HG02642 (cell line): ENCODE measurements at regions not wholly inside any gene's neighbourhood (a gene's known extent, or its start where the extent isn't known, plus 50 kb on each side); places are given as distances from the start of the nearest gene placed in this dataset.

Source experiments
- ATAC-seq: cut with Tn5 transposase; IDR thresholded peaks from one replicate; pipeline ENCODE4 v1.9.1; 2021; ENCODE audit warnings: mild to moderate bottlenecking; ENCODE audit not compliant: unreplicated experiment, poor library complexity

DNA sequence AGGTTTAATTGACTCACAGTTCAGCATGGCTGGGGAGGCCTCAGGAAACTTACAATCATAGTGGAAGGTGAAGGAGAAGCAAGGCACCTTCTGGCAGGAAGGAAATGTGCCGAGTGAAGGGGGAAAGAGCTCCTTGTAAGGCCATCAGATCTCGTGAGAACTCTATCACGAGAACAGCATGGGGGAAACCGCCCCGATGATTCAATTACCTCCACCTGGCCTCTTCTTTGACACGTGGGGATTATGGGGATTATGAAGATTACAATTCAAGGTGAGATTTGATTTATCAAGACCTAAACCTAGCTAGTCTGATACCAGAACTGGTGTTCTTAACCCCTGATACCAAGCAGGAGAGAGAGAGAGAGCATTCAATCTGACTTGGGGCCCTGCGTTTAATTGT is 258.7 kb downstream of the PTEN start:
- no peak for ATAC-seq

DNA sequence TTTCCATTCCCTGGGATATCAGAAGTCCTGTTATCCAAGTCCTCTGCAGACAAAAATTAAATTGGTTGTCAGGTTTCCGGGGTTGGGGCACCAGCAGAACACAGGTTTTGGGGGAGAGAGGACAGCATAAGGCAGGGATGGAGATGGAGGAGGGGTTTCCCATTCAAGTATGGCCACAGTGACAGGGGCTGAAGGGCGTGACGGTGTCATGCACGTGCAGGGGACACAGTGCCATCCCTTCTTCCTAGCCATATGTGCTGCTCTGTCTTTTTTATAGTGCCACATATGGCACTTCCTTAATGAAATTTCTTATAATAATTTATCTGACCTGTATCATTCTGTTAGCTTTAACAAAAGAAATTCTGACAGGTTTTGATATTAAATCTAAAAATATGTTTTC is 259.2 kb downstream of the PTEN start:
- ATAC-seq = no peak

DNA sequence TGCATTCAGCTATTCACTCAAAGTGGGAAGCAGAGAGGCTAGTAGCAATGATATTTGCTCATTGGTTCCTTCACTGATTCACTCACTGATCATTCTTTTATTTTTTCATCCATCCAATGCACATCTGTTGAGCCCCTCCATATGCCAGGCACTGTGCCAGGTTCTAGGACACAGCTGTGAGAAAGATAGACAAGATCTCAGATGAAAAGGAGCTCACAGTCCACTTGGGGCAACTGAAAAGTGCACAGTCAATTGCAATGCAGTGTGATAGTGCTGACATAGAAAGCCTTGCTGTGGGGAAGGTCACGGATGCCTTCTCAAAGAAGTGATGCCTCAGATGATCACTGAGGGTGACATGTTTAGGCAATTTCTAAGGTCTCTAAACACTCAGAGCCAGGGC is 262.3 kb downstream of the PTEN start:
- no peak for ATAC-seq

DNA sequence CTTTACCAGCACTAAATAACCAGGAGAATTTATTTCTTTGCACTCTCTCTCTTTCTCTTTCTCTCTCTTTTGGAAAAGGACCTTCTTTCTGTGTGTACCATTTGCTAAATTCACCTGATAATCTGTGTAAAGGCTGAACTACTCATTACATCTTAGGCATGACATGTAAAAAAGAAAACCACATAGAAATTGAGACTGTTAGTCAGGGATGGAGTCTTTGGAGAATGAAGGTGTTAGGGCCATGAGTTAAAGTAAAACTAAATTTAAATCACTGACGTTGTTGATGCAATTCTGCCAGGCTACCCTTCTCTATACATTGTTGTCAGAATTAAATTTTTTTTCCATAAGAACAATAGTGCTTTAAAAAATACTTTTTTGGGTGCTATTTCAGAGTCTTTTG is 263.3 kb downstream of the PTEN start:
- ATAC-seq = no peak

DNA sequence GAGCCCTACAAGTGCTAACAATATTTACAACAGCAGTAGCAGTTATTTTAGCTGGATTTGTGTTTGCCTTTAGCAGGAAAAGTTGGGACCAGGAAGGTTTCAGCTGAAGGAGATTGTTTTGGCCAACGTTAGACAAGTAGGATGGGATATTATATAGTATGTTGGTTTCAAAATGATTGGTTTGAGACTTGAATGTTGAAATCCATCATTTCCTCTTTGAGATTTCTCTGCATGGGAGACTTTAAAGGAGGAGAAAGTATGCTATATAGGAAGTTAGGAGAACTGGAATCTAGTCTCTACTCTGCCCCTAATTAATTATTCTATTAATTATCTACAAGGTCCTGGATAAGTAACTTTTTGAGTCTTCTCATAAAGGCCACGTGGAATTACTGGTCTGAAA is 263.8 kb downstream of the PTEN start:
- no peak for ATAC-seq

DNA sequence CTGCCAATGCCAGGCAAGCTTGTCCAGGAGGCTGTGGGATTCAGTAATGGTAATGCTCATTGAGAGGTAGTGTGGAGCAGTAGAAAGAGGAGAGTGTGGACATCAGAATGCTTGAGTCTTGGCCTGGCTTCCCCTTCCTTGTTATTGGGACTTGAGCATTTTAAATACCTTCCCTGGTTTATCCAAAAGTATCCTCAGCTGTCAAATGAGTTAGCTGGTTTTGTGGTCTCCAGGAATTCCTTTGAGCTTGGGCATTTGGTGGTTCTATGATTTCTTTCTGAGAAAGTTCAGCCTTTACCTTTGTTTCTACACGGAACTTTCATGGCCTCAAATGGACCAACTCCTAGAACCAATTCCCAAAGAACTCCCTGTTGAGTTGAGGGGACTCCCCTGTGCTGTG is 264.3 kb downstream of the PTEN start:
- no peak for ATAC-seq

DNA sequence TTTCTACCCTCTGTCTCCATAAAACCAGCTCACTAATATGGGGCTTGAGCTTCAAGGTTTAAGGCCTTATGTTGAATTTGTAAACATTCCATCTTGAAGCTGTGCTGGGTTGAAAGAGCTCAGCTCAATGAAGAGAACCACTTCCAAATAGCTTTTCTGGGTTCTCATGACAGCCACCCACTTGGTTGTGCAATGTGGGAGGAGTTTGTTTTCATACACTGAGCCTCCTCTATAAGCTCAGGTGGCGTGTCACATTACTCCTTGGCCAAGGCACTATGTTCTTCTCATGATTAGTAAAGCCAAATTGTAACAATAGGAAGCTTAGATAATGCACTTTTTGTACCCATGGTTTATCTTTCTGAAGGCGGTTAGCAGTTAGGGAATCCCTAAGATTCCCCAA is 265.6 kb downstream of the PTEN start:
- no peak for ATAC-seq

DNA sequence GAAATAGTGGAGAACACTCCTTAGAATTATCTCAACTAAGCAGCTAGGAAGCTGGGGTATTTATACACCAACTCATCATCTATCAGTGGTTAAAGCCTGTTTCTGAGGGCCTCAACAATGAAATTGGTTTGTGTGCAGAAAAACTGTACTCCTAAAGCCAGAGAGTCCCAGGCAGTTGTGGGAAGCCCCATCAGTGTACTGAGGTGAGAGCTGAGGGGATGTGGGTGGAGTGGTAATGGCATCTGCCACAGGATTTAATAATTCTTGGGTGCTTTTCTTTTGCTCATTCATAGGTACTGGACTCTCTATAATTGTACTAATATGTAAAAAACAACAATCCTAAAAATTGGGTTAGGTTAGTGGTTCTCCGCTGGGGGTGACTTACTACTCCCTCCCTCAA is 267.5 kb downstream of the PTEN start:
- ATAC-seq = no peak

DNA sequence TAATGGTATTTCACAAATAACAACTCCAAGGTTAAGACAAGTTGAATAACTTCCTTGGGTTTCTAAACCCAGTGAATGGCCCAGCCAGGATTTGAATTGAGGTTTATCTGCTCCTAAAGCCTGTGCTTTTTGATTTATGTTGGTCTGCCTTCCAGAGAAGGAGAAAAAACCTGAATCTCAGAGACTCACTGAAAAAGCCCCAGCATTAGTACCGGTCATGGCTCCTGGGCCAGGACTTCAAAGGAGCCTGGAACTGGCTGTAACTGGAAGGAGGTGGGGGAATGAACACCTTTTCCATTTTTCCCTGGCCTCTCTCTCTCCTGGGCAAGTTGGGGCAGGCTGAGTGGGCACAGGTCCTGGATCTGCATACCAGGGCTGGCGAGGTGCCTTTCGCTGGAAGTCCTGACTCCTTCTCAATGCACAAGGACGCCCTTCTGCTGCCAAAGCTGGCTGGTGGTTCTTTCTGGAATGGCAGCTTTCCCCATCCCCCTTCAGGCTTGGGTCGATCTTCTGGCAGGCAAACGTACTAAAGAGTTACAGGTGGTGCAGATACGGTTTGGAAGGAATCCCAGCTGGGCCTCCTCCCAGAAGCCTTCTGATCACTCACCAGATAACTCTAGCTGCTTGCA is 268.2 kb downstream of the PTEN start:
- no peak for ATAC-seq

DNA sequence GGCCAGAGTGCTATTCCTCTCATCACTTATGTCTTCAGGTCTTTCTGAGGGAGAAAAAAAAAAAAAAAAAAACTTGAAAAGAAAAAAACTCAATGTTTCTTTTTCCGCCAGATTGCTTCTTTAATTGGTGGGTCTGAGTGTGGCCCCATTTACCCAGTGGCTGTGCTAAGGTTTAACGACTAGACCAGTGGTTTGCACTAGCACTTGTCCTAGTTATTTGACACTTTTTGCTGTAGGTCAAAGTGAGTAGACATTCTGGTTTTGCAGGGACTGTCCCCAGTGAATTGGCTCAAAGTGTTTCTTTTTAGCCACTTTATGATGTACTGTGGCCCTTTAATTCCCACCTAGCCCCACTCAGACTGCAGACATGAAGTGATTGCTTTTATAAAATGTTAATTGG is 273.3 kb downstream of the PTEN start:
- no peak for ATAC-seq

DNA sequence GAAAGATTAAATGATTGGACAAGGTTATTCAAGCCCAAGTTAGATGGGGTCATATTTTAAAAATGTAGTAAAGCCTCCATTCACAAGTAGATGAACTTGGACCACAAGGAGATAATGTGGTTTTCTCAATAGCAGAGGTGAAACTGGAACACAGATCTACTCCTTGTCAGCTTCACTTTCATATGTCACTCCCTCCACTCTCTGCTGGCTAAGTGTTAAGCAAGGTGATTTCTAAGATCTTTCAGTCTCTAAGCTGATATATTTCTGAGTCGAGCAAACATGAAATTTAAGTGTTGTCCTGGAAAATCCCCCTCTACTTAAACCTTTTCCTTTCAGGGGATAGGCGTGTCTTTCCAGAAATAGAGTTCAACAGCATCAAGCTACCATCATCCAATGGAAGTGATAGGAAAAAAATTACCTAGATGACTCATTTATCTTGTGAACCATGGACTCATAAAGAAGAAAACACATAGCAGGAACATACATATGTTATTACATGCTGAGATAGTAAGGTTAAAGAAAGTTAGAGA is 275.0 kb downstream of the PTEN start:
- peak; percentile 94 for ATAC-seq

DNA sequence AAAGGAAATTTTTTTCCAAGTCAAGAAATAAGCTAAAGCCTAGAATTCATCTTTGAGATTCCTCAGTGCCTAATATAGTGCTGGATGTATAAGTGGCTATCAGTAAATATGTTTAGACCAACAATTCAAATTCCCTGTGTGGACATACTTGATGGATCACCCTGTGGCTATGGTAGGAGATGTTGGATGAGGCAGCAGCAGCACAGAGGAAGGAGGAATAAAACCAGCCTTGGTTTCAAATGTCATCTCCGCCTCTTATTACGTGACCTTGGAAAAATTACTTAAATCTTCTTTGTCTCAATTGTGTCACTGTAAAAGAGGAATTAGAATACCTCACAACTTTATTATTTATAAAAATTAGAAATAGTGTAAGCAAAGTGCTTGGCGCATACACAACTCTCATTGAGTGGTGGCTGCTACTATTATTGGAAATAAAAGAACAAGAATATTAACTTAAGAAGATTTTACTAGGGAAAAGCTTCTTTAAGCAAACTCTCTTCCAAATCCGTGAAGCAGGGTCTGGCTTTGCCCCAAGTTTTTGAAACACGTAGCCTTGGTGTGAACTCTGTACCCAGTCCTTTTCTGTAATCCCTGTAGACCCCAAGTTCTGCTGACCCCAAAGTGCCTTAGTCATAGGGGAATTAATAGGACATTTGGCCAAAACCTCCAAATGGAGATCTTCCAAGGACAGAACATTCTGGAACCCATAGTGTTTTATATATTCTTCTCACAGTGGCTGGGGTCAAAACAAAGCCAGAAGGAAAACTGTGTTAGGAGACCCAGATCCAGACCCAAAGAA is 283.8 kb downstream of the PTEN start:
- ATAC-seq = no peak

DNA sequence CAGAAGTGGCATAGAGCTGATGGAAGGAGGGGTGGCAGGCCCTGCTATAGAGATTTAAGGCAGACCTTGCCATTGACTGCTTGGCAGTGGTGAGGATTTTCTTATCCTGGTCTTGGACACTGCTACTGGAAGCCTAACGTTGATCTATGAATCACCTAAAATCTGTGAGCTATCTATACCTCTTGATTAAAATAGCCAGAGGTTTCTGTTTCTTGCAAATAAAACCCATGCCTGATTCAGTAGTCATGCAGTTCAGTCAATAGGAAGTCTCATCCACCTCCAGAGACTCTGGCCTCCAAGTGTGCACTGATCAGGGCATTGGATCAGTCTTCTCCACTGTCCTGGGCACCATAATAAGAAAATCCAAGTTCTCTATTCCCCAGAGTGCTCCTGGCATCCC is 286.5 kb downstream of the PTEN start:
- ATAC-seq = no peak

DNA sequence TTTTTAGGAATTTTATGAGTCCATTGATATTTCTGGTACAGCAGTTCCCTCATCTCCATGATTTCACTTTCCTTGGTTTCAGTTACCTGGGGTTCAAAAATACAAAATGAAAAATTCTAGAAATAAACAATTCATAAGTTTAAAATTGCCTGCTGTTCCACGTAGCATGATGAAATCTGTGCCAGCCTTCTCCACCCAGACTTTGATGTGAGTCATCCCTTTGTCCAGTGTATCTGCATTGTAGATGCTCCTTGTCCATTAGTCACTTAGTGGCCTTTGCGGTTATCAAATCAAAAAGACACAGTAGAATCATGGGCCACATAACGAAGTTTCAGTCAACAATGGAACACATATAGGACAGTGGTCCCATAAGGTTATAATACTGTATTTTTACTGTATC is 286.9 kb downstream of the PTEN start:
- no peak for ATAC-seq

DNA sequence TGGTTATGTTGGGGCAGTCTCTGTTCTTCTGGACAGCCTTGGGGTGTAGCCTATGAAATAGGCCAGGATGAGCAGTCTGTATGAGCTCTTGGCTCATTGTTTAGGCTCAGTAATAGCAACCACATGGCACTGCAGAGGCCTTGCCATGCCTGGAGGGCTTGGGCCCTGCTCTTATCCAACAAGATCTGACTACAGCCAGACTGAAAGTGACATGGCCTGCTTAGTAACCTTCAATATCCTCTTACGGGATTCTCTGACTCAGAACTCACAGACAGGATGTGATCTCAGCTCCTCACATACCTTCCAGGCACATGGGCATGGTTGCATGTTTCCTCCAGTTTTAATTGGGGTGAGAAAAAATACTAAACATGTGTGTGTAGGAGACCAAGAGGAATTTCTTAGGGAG is 289.3 kb downstream of the PTEN start:
- peak; percentile 84 for ATAC-seq

DNA sequence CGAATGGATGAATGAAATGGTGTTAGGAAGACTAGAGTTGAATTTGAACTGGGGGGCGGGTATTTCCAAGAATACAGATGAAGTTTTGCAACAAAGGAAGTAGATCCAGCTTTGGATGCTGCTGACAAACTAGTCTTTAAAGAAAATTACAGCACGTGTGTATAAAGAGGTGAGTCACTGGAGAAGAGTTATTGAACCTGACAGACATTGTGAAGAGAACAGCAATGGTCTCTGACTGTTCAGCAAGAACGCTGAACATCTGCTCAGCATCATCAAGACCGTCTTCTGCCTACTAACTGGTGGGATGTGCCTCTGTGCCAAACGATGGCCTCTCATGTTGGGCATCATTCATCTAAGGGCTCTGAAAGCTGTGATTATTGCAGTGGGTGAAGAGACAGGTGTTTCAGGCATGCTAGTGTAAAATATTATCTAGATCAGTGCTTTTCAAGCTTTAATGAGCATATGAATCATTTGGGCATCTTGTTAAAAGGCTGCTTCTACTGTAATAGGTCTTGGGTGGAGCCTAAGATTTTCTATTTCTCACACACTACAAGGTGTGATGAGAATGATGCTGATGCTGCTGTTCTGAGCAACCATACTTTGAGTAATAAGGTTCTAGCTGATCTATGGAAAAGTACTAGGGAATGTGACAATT is 291.3 kb downstream of the PTEN start:
- no peak for ATAC-seq

DNA sequence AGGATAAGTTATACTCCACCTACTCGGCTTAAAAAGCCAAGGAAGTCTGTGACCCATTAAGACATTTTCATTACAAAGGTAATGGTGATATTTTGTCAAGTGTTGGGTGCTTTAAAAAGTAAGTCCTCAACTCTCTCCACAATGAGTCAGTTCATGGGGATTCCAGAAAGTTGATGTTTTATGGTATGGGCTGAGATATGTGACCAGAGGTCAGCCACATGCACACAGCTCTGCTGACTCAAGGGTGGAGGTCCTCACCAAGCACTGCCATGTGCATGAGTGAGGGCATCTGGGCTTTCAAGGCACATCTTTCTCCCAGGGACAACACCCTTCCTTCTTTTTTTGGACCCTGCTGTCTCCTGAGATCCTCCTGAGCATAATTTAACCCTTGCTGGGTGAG is 292.9 kb downstream of the PTEN start:
- ATAC-seq = no peak

DNA sequence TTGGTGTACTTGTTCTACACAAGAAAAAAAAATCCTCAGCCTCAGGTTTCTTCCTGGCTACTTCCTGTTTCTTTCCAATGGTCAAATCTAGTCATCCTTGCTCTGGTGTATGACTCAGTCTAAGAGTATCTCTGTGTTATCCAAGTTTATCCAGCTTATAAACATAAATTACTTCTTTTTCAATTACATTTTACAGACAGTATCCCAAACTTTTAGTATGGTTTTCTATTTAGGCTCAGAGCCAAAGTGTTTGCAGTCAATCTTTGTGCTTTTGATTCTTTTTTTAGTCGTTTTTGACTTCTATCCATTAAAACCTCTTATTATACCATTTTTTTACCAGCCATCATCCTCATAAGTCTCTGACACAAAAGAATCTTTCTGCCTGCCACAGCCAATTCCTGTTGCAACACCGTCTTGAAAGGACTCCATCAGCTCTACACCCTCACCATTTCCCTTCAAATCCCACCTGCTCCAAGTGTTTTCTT is 294.6 kb downstream of the PTEN start:
- no peak for ATAC-seq

DNA sequence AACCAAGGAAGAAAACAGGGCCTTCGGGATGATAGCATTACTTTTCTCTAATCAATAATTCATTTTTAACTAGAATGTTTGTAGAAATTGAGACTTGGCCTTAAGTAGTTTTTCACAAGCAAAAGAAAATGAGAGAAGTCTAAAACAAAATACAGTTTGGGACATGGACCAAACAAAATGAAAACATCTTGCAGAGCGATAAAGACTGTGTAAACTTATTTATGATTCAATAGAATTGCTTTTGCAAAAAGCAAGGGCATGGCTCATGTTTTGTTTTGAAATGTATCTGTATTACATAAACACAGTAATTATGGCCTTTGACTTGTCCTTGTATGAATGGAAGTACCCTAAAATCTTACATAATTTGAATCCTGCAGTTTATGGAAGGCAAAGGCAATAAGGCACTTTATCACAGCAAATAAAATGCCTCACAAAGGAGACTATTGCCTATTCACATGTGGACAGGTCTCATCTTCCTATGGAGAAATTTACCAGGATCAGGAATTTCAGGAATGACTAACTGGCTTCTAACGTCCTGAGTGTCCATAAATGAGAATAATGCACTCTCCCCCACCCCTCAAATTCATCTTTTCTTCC is 295.2 kb downstream of the PTEN start:
- ATAC-seq = no peak

DNA sequence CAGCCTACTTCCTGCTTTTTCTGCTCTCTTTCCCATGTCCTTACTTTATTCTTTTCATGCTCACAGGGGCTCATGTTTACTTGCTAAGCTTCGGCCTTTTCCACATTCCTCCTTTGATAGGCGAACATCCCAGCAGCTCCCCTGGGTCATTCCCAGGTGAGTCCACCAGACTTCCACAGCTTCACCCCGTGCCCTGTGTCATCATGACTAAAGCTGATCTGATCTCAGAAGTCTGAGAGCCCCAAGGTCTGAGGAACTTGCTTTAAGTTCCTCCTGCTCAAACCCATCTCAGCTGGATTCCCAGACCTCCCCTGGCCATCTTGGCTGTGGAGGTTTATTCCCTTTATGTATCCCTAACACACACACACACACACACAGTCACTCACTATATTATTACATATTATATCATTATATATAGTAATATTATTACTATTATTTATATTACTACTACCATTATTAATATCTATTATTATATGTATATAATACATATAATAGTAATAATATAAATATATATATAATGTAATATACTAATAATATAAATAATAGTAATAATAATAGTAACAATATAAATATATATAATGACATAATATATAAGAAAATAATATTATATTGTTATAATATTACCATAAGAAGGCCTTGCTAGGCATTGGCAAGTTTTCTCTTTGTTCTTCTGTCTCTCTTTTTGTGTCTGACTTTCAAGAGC is 295.9 kb downstream of the PTEN start:
- ATAC-seq = no peak
